ENCODE measurements at regions not wholly inside any gene's neighbourhood (a gene's known extent, or its start where the extent isn't known, plus 50 kb on each side); places are given as distances from the start of the nearest gene placed in this dataset.

DNA sequence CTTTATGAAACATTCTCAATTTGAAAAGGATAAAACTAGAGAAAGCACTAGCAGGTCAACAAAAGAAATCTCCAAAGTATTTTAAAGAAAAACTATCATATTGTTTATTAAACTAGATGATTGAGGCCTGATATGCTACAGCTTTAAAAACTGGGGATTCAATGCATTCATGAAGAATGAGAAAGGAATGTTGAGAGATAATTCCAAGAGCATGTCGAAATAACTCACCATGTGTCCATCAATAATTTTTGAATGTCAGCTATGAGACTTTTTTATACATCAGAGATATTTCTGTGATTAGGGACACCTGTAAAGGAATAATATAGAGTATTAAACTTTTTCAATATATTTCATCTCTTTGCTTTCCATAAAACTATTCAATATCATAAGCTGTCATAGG is 376.9 kb upstream of the REG3G start:
- TF ChIP-seq CTCF (IDR thresholded peaks at IDR 0.05) (no peak), EP300 (IDR thresholded peaks at IDR 0.05; ENCODE audit: low read depth) (no peak), POLR2AphosphoS5 (IDR thresholded peaks at IDR 0.05) (no peak)

Data from transverse colon (tissue), 4 donors.